ENCODE measurements at regions not wholly inside any gene's neighbourhood (a gene's known extent, or its start where the extent isn't known, plus 50 kb on each side); places are given as distances from the start of the nearest gene placed in this dataset.

GRCh38 chr11:112412383-112412782, 151.7 kb upstream of the PLET1 start:
- H3K27ac ChIP-seq, result no peak overlapping the region
- WGBS, 2 donors (ENCODE audit: low coverage in 1 of 2), result 61 to 67% methylated on average over 3 to 4 of the region's 4 CpGs
- H3K4me1 ChIP-seq, result no peaks in the 10 kb centered on the region
- TF ChIP-seq EP300 (IDR thresholded peaks at IDR 0.05) (no peak), POLR2A (IDR thresholded peaks at IDR 0.05) (no peak), CTCF (IDR thresholded peaks at IDR 0.05) (no peak)
- no peak overlapping the region for H3K4me3 ChIP-seq
- H3K9me3 ChIP-seq, result peaks cover 0 to 26% (median 0%) of the 10 kb centered on the region in 3 donors
- no peaks in the 10 kb centered on the region for H3K27me3 ChIP-seq
- no peak for ATAC-seq
- no peaks in the 10 kb centered on the region for H3K36me3 ChIP-seq

GRCh38 chr11:112417339-112417738, 156.7 kb upstream of the PLET1 start:
- no peaks in the 10 kb centered on the region for H3K36me3 ChIP-seq
- H3K9me3 ChIP-seq, result peaks cover 0 to 26% (median 0%) of the 10 kb centered on the region in 3 donors
- H3K27me3 ChIP-seq, result no peaks in the 10 kb centered on the region
- no peak for TF ChIP-seq EP300 (IDR thresholded peaks at IDR 0.05)
- TF ChIP-seq POLR2A (IDR thresholded peaks at IDR 0.05), result no peak
- H3K4me3 ChIP-seq, result no peak overlapping the region
- no peaks in the 10 kb centered on the region for H3K4me1 ChIP-seq
- 71% methylated on average over 3 of the region's 3 CpGs; no CpG with 5 or more reads in 1 of the 2 donors for WGBS, 2 donors (ENCODE audit: low coverage in 1 of 2)
- H3K27ac ChIP-seq, result no peak overlapping the region
- no peak for ATAC-seq

DNA sequence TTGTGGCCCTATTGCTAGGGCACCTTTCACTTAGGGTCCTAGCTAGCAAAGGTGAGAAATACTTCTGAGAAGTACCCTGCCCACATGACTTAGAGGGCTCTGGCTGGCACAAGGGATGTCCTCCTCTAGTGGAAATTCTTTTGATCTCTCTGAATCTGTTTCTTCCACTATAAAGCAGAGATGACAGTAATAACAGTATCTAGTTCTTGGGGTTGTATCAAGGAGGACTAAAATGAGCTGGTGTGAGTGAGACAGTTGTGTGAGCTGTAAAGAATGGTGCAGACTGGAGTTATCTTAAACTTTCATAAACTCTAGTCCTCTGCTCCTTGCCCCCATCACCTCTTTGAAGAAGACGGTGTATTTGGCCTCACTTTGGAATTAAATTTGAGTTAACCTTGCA, 157.8 kb upstream of the PLET1 start:
- Histone ChIP-seq H3K9me3 (peaks cover 0 to 21% (median 0%) of the 10 kb centered on the region in 3 donors), H3K27me3 (no peaks in the 10 kb centered on the region), H3K4me3 (no peak overlapping the region), H3K27ac (no peak overlapping the region), H3K4me1 (no peaks in the 10 kb centered on the region), H3K36me3 (no peaks in the 10 kb centered on the region)
- no peak for ATAC-seq
- TF ChIP-seq POLR2A (IDR thresholded peaks at IDR 0.05), result no peak
- TF ChIP-seq CTCF (IDR thresholded peaks at IDR 0.05), result no peak
- TF ChIP-seq POLR2AphosphoS5 (IDR thresholded peaks at IDR 0.05), result no peak
- no peak for TF ChIP-seq EP300 (IDR thresholded peaks at IDR 0.05)
- 40 to 100% methylated on average over 1 of the region's 1 CpG for WGBS, 2 donors (ENCODE audit: low coverage in 1 of 2)

DNA sequence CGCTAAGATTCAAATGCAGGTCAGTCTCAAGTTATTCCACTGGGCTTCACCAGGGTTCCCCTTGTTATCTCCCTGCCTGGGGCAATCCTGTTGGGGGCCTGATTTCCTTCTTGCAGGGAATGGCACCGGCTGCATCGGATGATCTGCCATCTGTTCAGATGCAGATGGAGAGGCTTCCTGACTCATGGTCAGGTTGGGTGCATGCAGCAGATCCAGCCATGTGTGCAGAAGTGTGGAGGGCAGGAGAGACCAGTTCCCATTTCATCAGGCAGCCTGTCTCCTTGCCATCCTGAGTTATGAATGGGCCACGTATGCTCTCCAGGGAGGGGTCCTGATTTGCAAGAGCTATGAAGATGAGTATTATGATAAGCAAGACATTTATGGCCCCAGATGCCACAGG, 161.2 kb upstream of the PLET1 start:
- H3K4me3 ChIP-seq, result no peak overlapping the region
- H3K27ac ChIP-seq, result no peak overlapping the region
- 83 to 100% methylated on average over 1 to 4 of the region's 4 CpGs for WGBS, 2 donors (ENCODE audit: low coverage in 1 of 2)
- H3K36me3 ChIP-seq, result no peaks in the 10 kb centered on the region
- H3K9me3 ChIP-seq, result peaks cover 0 to 8% (median 0%) of the 10 kb centered on the region in 3 donors
- no peak for ATAC-seq
- no peaks in the 10 kb centered on the region for H3K27me3 ChIP-seq
- TF ChIP-seq CTCF (IDR thresholded peaks at IDR 0.05) (no peak), POLR2AphosphoS5 (IDR thresholded peaks at IDR 0.05) (no peak), POLR2A (IDR thresholded peaks at IDR 0.05) (no peak)
- no peaks in the 10 kb centered on the region for H3K4me1 ChIP-seq

GRCh38 chr11:112425121-112425520, 164.5 kb upstream of the PLET1 start:
- no peak overlapping the region for H3K27ac ChIP-seq
- TF ChIP-seq POLR2AphosphoS5 (IDR thresholded peaks at IDR 0.05) (no peak), POLR2A (IDR thresholded peaks at IDR 0.05) (no peak), EP300 (IDR thresholded peaks at IDR 0.05) (no peak), CTCF (IDR thresholded peaks at IDR 0.05) (no peak)
- ATAC-seq, result no peak
- peaks cover 0 to 30% (median 0%) of the 10 kb centered on the region in 3 donors for H3K9me3 ChIP-seq
- H3K36me3 ChIP-seq, result no peaks in the 10 kb centered on the region
- no peaks in the 10 kb centered on the region for H3K4me1 ChIP-seq
- no peaks in the 10 kb centered on the region for H3K27me3 ChIP-seq
- 88% methylated on average over 5 of the region's 5 CpGs for WGBS, 2 donors (ENCODE audit: low coverage in 1 of 2)
- no peak overlapping the region for H3K4me3 ChIP-seq
